GM12878 (cell line): ENCODE measurements at regions not wholly inside any gene's neighbourhood (a gene's known extent, or its start where the extent isn't known, plus 50 kb on each side); places are given as distances from the start of the nearest gene placed in this dataset.

ENCODE experiments used
- ATAC-seq: fragments of 200-7000 bp; cut with Tn5 transposase; 3 replicates; pipeline ENCODE4 v1.9.1; 2020; ENCODE audit warnings: mild to moderate bottlenecking, moderate library complexity
- BruUV-seq: library from RNA; stranded (reverse); fragments of 400-500 nt; replicated peaks from 2 replicates; lab custom pipeline; 2021; lab: Mats Ljungman, UMichigan
- CTCF ChIA-PET: fragments of 300-600 bp; sonication (Branson Sonifier 250); formaldehyde crosslinking; extraction: SDS; loops from one replicate; lab custom pipeline; 2021; ENCODE audit warnings: inconsistent platforms; lab: Yijun Ruan, JAX
- POLR2A ChIA-PET: fragments of 350-600 bp; formaldehyde crosslinking; extraction: SDS; loops from one replicate; lab custom pipeline; 2021; ENCODE audit warnings: inconsistent platforms; lab: Charles Lee
- RAD21 ChIA-PET: fragments of 300-600 bp; sonication (Branson Sonifier 250); formaldehyde crosslinking; loops from one replicate; lab custom pipeline; 2023; ENCODE audit warnings: antibody characterized with exemption; ENCODE audit not compliant: unreplicated experiment; lab: Charles Lee
- SMC1A ChIA-PET: fragments of 300-600 bp; sonication (Branson Sonifier 250); formaldehyde crosslinking; loops from one replicate; lab custom pipeline; 2023; ENCODE audit not compliant: unreplicated experiment, uncharacterized antibody; lab: Charles Lee
- DNase-seq: peaks from one replicate; pipeline ENCODE4 v3.0.0-alpha.2; 2011; ENCODE audit warnings: low read depth, low spot score
- FAIRE-seq: peaks from 3 replicates; lab custom pipeline; 2011; peaks lifted over from hg19 to GRCh38; lab: Jason Lieb, UNC
- H2AFZ ChIP-seq: 2 replicates; pipeline ENCODE4 v1.6.0; 2011; ENCODE audit warnings: low read depth, low read length, control low read depth; ENCODE audit not compliant: control insufficient read depth
- H3K27ac ChIP-seq: 2 replicates; pipeline ENCODE4 v1.5.1; 2011; ENCODE audit warnings: control low read depth; ENCODE audit not compliant: control insufficient read depth, insufficient read depth
- H3K27me3 ChIP-seq, 2 experiments: replicated peaks in 1 of 2; 2 replicates each; pipeline versions ENCODE4 v1.6.0 to v1.6.1; 2011; ENCODE audit warnings: low read length in 1 of 2; ENCODE audit not compliant: control insufficient read depth in 2 of 2, insufficient read depth in 2 of 2
- H3K36me3 ChIP-seq, 2 experiments: 2 replicates each; pipeline ENCODE4 v1.5.1; 2011; ENCODE audit warnings: low read length in 1 of 2; ENCODE audit not compliant: control insufficient read depth in 2 of 2, insufficient read depth in 2 of 2
- H3K4me1 ChIP-seq: 2 replicates; pipeline ENCODE4 v1.6.1; 2011; ENCODE audit warnings: mild to moderate bottlenecking, low read length, moderate library complexity, mixed read lengths; ENCODE audit not compliant: control insufficient read depth, insufficient read depth
- H3K4me2 ChIP-seq: 2 replicates; pipeline ENCODE4 v1.6.0; 2011; ENCODE audit warnings: control low read depth; ENCODE audit not compliant: control insufficient read depth, insufficient read depth
- H3K4me3 ChIP-seq: fragments of 200-600 bp; sonication (generic); 2 replicates; pipeline ENCODE4 v1.5.1; 2016
- H3K79me2 ChIP-seq: 2 replicates; pipeline ENCODE4 v1.6.0; 2011; ENCODE audit warnings: low read length; ENCODE audit not compliant: control insufficient read depth, insufficient read depth
- H3K9ac ChIP-seq: 2 replicates; pipeline ENCODE4 v1.8.0; 2011; ENCODE audit warnings: low read length, control low read depth, mixed read lengths; ENCODE audit not compliant: control insufficient read depth, insufficient read depth
- H3K9me3 ChIP-seq: replicated peaks from 3 replicates; pipeline ENCODE4 v1.5.1; 2011; ENCODE audit warnings: mild to moderate bottlenecking, low read length; ENCODE audit not compliant: control insufficient read depth, insufficient read depth
- H4K20me1 ChIP-seq: 2 replicates; pipeline ENCODE4 v1.6.0; 2011; ENCODE audit not compliant: control insufficient read depth, insufficient read depth
- E4F1 ChIP-seq: fragments of 450-650 bp; IDR thresholded peaks from 2 replicates; pipeline ENCODE4 v1.6.1; 2018; ENCODE audit warnings: borderline replicate concordance, mild to moderate bottlenecking; ENCODE audit not compliant: partially characterized antibody
- FOXM1 ChIP-seq: IDR thresholded peaks from 2 replicates; pipeline ENCODE4 v1.6.1; 2012; ENCODE audit warnings: low read depth, mild to moderate bottlenecking, inconsistent platforms, low read length, moderate library complexity
- IRF4 ChIP-seq: IDR thresholded peaks from 2 replicates; pipeline ENCODE4 v1.6.1; 2011; ENCODE audit warnings: low read depth, low read length
- MLLT1 ChIP-seq: fragments of 450-650 bp; IDR thresholded peaks from 2 replicates; pipeline ENCODE4 v1.6.1; 2016; ENCODE audit warnings: mild to moderate bottlenecking
- MTA3 ChIP-seq: IDR thresholded peaks from 2 replicates; pipeline ENCODE4 v1.6.1; 2012; ENCODE audit warnings: low read length, inconsistent platforms, borderline replicate concordance
- NFYA ChIP-seq: IDR thresholded peaks from 2 replicates; pipeline ENCODE4 v1.6.1; 2011; ENCODE audit warnings: low read depth, mild to moderate bottlenecking, low read length, improper control_type of control experiment, borderline replicate concordance
- NKRF ChIP-seq: fragments of 450-650 bp; conservative IDR thresholded peaks from 2 replicates; pipeline ENCODE4 v1.6.1; 2017; ENCODE audit warnings: mild to moderate bottlenecking, moderate library complexity
- POU2F2 ChIP-seq: IDR thresholded peaks from 3 replicates; pipeline ENCODE4 v1.6.1; 2011; ENCODE audit warnings: low read depth, mild to moderate bottlenecking, low read length, borderline replicate concordance
- SP1 ChIP-seq: IDR thresholded peaks from one replicate; pipeline ENCODE4 v1.6.1; 2011; ENCODE audit warnings: low read depth, low read length
- ZNF24 ChIP-seq: fragments of 450-650 bp; IDR thresholded peaks from 2 replicates; pipeline ENCODE4 v1.6.1; 2017; ENCODE audit warnings: antibody characterized with exemption, mild to moderate bottlenecking
- ZNF687 ChIP-seq: fragments of 450-650 bp; IDR thresholded peaks from 2 replicates; pipeline ENCODE4 v1.6.1; 2017; ENCODE audit warnings: mild to moderate bottlenecking, moderate library complexity
- WGBS: methylation state at CpG from one replicate; pipeline ENCODE4 v1.1.6; 2016; ENCODE audit warnings: low lambda C conversion rate; ENCODE audit not compliant: insufficient replicate concordance, insufficient coverage; ENCODE audit errors: missing lambda C conversion rate; 5-methylcytosine and 5-hydroxymethylcytosine counted together
- in situ Hi-C: fragments of 300-500 bp; cut with MboI; formaldehyde crosslinking; loops from 9 replicates; pipeline ENCODE4 v1.14.3; 2018; ENCODE audit warnings: mixed read lengths
- intact Hi-C: fragments of 100-400 bp; cut with micrococcal nuclease; formaldehyde crosslinking; loops from one replicate; pipeline ENCODE4 v1.14.2; 2022; ENCODE audit not compliant: unreplicated experiment

GRCh38 chr12:39138268-39138667 is 232.9 kb upstream of the CPNE8 start:
- ChIA-PET SMC1A (no interaction called here), CTCF (no interaction called here), POLR2A (interaction anchor here (0.6 kb wide), 2 partner anchors 14 to 138 kb away, joined by 3 to 4 read pairs; no protein-coding TSS in a partner anchor), RAD21 (no interaction called here)
- intact Hi-C loops = no loop called here
- Histone ChIP-seq H3K9ac (no peak overlapping the region), H3K27ac (no peak overlapping the region), H4K20me1 (no peaks in the 10 kb centered on the region), H3K4me2 (no peak overlapping the region), H3K36me3 (no peaks in the 10 kb centered on the region), H2AFZ (no peak overlapping the region), H3K4me1 (no peaks in the 10 kb centered on the region), H3K27me3 (no peaks in the 10 kb centered on the region), H3K79me2 (no peaks in the 10 kb centered on the region), H3K9me3 (no peaks in the 10 kb centered on the region), H3K4me3 (no peak overlapping the region)
- 0% methylated on average over 4 of the region's 4 CpGs for WGBS
- FAIRE-seq (no peak), ATAC-seq (no peak), DNase-seq (no peak)
- no TSS peak for BruUV-seq
- in situ Hi-C loops = no loop called here
- TF ChIP-seq IRF4 (no peak), MTA3 (no peak), E4F1 (no peak), ZNF24 (no peak), ZNF687 (no peak), FOXM1 (no peak), POU2F2 (no peak), NFYA (no peak), SP1 (no peak), NKRF (no peak), MLLT1 (no peak)
